ENCODE measurements at regions not wholly inside any gene's neighbourhood (a gene's known extent, or its start where the extent isn't known, plus 50 kb on each side); places are given as distances from the start of the nearest gene placed in this dataset.

GRCh38 chr1:63248216-63248615 lies 74.2 kb upstream of the FOXD3 start:
- Histone ChIP-seq H3K27ac (ENCODE audit: low read depth, low read length) (no peak overlapping the region), H3K27me3 (ENCODE audit: insufficient read depth, low read length) (no peaks in the 10 kb centered on the region), H3K4me1 (ENCODE audit: control insufficient read depth in 1 of 2, insufficient read depth in 2 of 2, low read length in 2 of 2) (no peaks in the 10 kb centered on the region), H3K4me2 (ENCODE audit: low read length) (no peak overlapping the region), H3K9ac (ENCODE audit: low read length) (no peak overlapping the region), H3K9me2 (ENCODE audit: insufficient read depth) (no peaks in the 10 kb centered on the region), H3K79me2 (ENCODE audit: insufficient read depth, low read length) (no peaks in the 10 kb centered on the region), H4K20me1 (ENCODE audit: insufficient read depth) (no peaks in the 10 kb centered on the region), H3K4me3 (replicated peaks in 1 of 2; ENCODE audit: low read depth in 1 of 2, low read length in 2 of 2) (no peak overlapping the region), H2AFZ (ENCODE audit: low read depth, low read length, poor library complexity, severe bottlenecking) (no peak overlapping the region), H3K9me3 (ENCODE audit: control insufficient read depth in 1 of 2, insufficient read depth in 1 of 2, low read depth in 1 of 2, low read length in 2 of 2) (no peaks in the 10 kb centered on the region), H3K36me3 (ENCODE audit: control insufficient read depth in 1 of 2, insufficient read depth in 2 of 2, low read length in 2 of 2) (no peaks in the 10 kb centered on the region)
- CTCF ChIA-PET, result no interaction called here
- BruUV-seq (replicated peaks), result no TSS peak
- POLR2A ChIA-PET, result no interaction called here
- intact Hi-C loops (cut with micrococcal nuclease), result no loop called here
- TF ChIP-seq CTCF (IDR thresholded peaks at IDR 0.05 in 2 of 3, conservative IDR thresholded peaks at IDR 0.05 in 1 of 3; ENCODE audit: borderline replicate concordance in 1 of 3, insufficient read depth in 1 of 3, low read depth in 2 of 3, low read length in 2 of 3), result no peak
- TF ChIP-seq CEBPB (IDR thresholded peaks at IDR 0.05; ENCODE audit: low read depth), result no peak
- no peak for TF ChIP-seq POLR2A (IDR thresholded peaks at IDR 0.05; ENCODE audit: borderline replicate concordance, extremely low read depth, insufficient read depth, insufficient read length)
- RAD21 ChIA-PET (ENCODE audit: low non-redundant PET in 1 of 2, low total read pairs in 2 of 2, uncharacterized antibody in 2 of 2, unreplicated experiment in 2 of 2), result no interaction called here
- no peak for ATAC-seq
- DNase-seq (ENCODE audit: low read depth, low spot score), result no peak

- no TSS peak for BruUV-seq (replicated peaks)
- H3K4me3 ChIP-seq (replicated peaks in 1 of 2; ENCODE audit: low read depth in 1 of 2, low read length in 2 of 2), result no peak overlapping the region
- no peak overlapping the region for H3K4me2 ChIP-seq (ENCODE audit: low read length)
- POLR2A ChIA-PET, result no interaction called here
- RAD21 ChIA-PET (ENCODE audit: low non-redundant PET in 1 of 2, low total read pairs in 2 of 2, uncharacterized antibody in 2 of 2, unreplicated experiment in 2 of 2), result no interaction called here
- H3K27ac ChIP-seq (ENCODE audit: low read depth, low read length), result no peak overlapping the region
- no peaks in the 10 kb centered on the region for H3K27me3 ChIP-seq (ENCODE audit: insufficient read depth, low read length)
- H3K36me3 ChIP-seq (ENCODE audit: control insufficient read depth in 1 of 2, insufficient read depth in 2 of 2, low read length in 2 of 2), result no peaks in the 10 kb centered on the region
- H2AFZ ChIP-seq (ENCODE audit: low read depth, low read length, poor library complexity, severe bottlenecking), result no peak overlapping the region
- no peak overlapping the region for H3K9ac ChIP-seq (ENCODE audit: low read length)
- intact Hi-C loops (cut with micrococcal nuclease), result no loop called here
- TF ChIP-seq SRF (IDR thresholded peaks at IDR 0.05; ENCODE audit: low read depth) (no peak), ELF1 (IDR thresholded peaks at IDR 0.05; ENCODE audit: borderline replicate concordance, low read depth) (no peak), FOSL1 (IDR thresholded peaks at IDR 0.05; ENCODE audit: low read depth) (no peak), ZFX (IDR thresholded peaks at IDR 0.05) (no peak), CEBPB (IDR thresholded peaks at IDR 0.05; ENCODE audit: low read depth) (no peak), SP1 (IDR thresholded peaks at IDR 0.05; ENCODE audit: low read depth) (no peak)
- no peaks in the 10 kb centered on the region for H3K79me2 ChIP-seq (ENCODE audit: insufficient read depth, low read length)
- no peak for DNase-seq (ENCODE audit: low read depth, low spot score)
- no peaks in the 10 kb centered on the region for H4K20me1 ChIP-seq (ENCODE audit: insufficient read depth)
- CTCF ChIA-PET, result no interaction called here
- no peaks in the 10 kb centered on the region for H3K4me1 ChIP-seq (ENCODE audit: control insufficient read depth in 1 of 2, insufficient read depth in 2 of 2, low read length in 2 of 2)
- H3K9me3 ChIP-seq (ENCODE audit: control insufficient read depth in 1 of 2, insufficient read depth in 1 of 2, low read depth in 1 of 2, low read length in 2 of 2), result no peaks in the 10 kb centered on the region
- no peaks in the 10 kb centered on the region for H3K9me2 ChIP-seq (ENCODE audit: insufficient read depth)
- ATAC-seq, result no peak
These were observed 67.2 kb upstream of the FOXD3 start for GRCh38 chr1:63255153-63255552.
